GM19099 (cell line): ENCODE measurements at regions not wholly inside any gene's neighbourhood (a gene's known extent, or its start where the extent isn't known, plus 50 kb on each side); places are given as distances from the start of the nearest gene placed in this dataset.

Experiments
- POLR2A ChIP-seq: IDR thresholded peaks from 3 replicates; pipeline ENCODE4 v1.6.1; 2011; ENCODE audit warnings: low read depth; ENCODE audit not compliant: insufficient read length; ENCODE audit errors: extremely low read depth

DNA sequence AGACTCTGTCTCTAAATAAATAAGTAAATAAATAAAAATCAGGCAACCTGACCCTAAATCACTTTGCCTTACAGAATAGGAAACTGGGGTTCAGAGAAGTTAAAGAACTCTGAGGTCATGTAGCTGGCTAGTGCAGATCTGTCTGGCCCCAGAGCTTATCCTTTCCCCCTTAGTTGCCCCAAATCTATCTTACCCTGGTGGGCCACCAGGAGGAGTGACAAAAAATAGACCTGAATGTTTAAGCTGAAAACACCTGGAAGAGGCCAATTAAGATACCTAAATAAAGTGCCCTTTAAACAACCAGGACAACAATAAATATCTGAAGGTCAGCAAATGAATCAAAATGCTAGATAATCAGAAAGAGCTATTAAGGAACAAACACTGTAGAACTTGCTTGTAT lies 59.7 kb downstream of the TEX35 start:
- no peak for TF ChIP-seq POLR2A

DNA sequence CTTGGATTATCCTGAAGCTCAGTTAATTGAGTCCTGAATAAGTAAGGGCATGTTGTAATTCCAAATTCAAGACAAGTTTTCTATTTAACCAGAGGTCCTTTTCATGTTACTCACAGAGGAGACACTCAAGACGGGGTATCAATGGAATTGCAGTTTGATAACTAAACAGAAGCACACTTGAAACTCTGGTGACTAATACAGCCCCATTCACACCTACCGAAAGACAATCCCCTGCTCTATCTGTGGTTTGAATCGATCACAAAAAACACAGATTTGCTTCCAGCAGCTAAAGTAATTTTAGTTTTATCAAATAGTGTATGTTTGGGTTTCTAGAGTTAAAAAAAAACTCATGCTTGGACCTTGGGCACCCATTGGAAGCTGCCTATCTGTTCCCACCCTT lies 60.4 kb downstream of the TEX35 start:
- TF ChIP-seq POLR2A = no peak

DNA sequence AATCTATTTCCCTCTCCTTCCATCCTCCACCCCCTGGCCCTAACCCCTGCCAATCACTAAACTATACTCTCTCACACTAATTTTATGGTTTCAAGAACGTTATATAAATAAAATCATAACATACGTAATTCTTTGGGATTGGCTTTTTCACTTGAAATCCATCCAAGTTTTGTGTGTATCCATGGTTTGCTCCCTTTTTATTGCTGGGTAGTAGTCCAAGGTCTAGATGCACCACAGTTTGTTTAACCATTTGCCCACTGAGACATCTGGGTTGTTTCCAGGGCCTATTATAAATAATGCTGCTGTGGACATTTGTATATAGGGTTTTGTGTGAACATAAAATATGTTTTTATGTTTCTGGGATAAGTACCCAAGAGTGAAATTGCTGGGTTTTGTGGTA lies 61.4 kb downstream of the TEX35 start:
- no peak for TF ChIP-seq POLR2A

DNA sequence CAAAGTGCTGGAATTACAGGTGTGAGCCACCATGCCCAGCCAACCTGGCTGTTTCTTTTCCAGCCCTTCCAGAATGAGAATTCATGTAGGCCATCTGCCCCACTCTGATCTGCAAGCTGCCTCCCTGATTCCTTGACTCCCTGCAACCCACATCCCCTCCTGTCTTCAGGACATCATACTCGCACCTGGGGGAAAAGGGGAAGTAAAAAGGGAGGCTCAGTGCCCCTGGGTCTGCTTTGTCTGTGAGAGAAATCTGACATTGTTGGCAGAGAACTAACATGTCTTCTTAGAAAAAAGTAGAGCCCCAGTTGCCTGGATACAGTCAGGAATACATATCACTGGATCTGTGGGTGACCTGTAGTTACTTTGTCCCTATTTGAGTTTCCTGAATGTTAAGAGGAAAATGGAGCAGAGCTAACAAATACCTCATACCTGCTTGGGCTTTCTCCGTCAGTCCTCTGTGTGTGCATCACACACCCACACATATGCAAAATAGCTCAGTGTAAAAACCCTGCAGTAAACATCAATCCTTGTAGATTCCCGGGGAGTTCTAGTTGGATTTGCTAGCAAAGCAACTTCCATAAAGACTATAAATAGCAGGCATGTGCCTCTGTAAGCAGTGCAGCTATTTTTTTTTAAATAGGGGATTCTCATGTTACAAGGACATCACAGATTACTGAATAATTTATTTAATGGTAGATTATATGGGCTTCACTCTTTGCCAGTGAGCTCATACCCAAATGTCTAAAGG lies 62.9 kb downstream of the TEX35 start:
- no peak for TF ChIP-seq POLR2A

DNA sequence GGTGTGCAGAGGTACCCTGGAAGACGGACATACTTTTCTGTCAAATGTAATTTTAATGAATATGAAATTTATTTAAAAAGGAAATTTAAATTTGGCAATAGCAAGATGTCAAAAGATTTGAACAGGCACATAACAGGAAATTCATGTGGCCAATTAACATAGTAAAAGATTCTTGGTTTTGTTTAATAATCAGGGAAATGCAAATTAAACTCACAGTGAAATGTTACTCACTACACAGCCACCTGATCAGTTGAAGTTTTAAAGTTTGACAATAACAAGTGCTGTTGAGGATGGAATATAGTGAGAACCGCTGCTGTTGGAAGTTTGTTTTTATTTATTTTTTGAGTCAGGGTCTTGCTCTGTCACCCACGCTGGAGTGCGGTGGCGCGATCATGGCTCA lies 63.9 kb downstream of the TEX35 start:
- TF ChIP-seq POLR2A = no peak

DNA sequence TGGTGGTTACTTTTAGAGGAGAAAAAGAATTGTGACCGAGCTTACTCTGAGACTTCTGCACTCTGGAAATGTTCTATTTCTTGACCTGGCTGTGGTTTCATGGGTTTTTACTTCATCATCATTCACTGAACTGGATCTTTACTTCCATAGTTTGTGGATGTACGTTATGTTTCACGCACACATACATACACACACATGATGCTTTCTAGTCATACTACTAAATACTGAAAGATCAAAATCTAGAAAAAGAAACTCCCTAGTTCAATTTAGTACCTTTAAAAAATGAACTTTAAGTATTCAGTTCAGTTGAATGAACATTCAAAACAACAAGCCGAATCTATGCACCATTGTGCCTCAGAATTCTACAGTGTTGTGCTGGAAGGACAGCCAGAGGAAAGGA lies 65.0 kb downstream of the TEX35 start:
- no peak for TF ChIP-seq POLR2A

DNA sequence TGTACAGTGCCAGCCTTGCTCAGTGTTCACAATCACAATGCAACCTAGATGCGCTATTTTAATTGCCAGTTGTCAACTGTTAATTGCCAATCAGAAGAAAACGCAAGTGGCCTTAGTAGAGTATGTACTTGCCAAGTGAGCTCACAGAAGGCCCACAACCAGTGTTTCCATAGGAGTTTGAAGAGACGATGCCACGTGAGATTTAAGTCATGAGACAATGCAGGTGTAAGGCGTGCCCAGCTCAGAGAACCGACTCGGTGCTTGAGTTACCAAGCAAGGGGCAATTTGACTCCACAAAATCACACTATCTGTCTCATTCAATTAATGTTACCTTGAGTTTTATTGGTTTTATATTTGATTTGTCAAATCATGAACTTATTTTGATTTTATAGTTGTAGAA lies 65.6 kb downstream of the TEX35 start:
- no peak for TF ChIP-seq POLR2A

DNA sequence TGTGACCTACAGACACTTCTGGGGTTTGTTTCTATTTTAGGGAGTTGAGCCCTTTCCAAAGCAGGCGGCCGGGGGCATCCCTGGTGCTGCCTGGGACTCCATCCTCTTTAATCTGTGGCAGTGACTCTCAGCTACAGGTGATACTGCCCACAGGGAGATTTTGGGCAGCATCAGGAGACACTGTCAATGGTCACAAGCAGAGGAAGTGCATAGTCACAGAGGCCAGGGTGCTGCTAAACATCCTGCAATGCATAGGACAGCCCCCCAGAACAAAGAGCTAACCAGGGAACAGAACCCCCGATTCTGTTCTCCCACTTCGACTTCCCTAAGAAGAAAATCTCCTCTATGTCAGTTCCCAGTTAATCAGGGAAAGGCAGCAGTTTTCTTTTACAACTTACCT lies 66.2 kb downstream of the TEX35 start:
- TF ChIP-seq POLR2A = no peak

DNA sequence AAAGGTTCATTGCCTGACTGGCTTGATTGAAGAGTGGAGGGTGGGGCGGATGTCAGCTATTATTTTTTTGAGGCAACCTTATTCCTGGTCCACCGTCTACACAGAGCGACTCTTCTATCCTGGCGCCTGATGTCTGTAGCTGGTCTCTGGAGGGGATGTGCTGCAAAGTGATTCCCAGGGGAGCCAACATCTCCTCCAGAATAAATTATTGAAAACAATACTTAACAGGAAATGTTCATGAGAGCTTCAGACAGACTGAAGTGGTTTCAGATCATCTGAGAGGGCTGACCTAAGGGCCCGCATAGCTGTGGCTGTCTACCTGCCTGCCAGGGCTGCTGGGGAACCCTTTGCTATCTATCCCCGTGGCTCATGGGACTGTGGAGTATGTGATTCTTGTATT lies 66.7 kb downstream of the TEX35 start:
- TF ChIP-seq POLR2A = peak; percentile 22

DNA sequence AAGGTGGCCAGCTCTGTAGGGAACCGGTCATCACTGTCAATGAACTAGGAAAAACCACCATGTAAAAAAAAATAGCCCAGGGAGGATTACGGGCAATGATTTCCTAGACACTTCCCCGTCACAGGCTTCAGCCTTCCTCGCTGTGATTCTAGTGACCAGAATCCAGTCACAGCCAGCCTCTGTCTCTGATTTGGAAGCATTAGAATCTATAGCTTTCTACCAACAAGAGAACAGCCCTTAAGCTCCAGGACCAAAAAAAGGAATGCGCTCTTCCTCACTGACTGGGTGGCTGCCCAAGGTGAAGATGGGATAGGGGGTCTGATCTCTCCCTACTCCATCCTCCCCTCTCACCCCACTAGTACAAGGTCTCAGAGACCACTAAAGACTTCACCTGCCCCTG lies 67.2 kb downstream of the TEX35 start:
- TF ChIP-seq POLR2A = no peak

DNA sequence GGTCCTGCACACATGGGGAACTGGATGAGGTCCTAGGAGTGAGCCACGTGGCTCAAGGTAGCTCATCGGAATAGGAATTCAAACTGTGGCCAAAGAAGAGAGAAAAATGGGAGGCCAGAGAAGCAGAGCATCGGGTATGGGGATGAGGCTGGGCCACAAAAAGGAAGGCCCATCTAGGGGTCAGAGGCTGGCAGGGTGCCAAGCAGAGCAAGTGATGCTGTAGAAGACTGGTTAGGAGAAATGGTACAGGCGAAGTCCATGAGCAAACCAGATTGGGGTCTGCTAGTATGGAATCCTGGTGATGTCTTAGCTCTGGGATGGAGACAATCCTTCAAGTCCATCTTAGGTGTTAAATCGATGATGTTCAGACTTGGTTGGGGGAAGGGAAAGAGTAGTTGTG lies 68.0 kb downstream of the TEX35 start:
- TF ChIP-seq POLR2A = no peak

DNA sequence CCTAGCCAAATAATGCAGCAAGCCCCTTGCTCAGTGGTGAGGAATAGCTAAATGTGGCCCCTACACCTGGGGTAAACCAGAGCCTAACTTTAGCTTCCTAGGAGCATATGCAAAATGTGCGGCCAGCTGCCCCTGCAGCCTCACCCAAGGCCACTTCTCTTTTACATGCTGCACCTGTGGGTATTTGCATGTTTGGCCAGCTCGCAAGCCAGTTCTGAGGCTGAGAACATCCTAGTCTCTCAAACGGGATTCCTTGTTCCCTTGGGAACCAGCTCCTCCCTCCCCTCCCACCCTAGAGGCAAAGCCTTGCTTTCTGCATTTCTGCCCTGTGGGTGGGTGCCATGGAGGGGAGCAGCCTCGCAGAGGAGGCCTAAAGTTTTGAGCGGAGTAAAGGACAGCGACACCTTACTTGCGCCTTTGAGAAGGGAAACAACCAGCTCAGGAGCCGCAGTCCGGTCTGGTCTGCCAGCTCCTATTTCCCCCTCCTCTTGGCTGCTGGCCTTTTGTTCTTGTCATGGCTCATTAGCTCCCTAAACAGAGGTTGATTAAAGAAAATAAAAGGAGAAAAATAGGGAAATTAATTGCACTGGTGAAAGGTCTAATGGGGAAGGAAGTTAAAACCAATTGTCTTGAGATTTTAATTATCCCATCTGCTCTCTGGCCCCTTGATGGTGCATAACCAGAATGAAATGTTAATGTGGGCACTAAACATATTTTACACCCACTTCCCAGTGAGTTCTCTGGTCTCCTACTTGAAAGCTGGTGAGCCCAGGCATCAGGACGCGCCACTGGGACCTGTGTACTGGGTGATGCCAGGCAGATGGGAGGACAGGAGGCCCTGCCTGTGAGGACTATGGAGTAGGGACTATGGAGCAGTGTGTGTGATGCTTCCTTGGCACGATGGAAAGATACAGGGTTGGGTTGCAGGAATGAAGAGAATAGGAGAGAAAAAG lies 68.7 kb downstream of the TEX35 start:
- TF ChIP-seq POLR2A = peak; percentile 10

DNA sequence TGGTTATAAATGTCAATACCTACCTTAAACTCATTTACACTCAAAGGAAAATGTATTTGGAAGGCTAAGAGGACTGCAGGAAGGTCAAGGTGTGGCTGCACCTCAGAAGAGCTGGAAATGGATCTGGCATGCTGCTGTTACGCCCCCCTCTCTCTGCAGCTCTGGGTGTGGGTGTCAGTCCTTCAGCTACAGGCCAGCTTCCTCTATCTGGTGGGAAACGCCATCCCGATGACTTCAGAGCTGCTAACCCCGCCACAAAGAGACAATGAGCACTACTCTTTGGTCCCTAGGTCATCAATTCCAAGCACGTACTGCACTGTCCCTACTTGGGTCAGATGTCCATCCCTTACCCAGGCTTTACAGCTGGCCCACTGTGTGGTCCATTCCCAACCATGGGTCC lies 74.2 kb downstream of the TEX35 start:
- no peak for TF ChIP-seq POLR2A

DNA sequence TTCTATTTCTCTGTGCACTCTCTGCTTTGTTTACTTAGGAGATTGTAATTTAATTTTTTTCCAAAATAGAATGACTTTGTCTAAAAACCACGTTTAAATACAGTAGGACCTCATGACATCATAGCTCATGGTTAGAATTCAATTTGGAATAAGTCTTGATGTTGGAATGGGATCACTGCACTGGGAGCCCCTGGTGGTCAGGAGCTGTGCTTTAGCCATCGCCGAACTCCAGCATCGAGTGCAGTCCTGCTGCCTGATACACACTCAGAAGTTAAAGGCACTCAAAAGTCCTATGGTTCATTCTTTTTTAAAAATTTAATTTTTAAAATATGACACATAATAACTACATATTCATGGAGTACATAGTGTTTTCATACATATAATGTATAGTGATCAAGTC lies 75.1 kb downstream of the TEX35 start:
- TF ChIP-seq POLR2A = no peak

DNA sequence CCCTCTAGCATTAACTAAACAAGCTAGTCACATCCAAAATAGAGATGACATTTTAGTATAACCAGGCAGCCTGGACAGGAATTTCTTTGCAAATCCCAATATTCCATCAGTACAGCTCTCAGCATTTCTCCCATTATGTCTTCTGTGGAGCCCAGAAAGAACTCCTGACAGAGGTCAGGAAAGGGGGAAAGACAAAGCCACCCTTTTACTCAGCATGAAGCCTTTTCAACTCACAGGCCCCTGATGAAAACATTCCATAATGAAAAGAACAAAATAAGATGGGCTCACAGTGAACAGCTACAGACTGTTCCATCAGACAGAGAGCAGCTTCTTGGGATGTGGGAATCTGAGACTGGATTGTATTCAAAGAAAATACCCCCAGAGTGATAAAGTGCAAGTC lies 80.6 kb downstream of the TEX35 start:
- TF ChIP-seq POLR2A = no peak

DNA sequence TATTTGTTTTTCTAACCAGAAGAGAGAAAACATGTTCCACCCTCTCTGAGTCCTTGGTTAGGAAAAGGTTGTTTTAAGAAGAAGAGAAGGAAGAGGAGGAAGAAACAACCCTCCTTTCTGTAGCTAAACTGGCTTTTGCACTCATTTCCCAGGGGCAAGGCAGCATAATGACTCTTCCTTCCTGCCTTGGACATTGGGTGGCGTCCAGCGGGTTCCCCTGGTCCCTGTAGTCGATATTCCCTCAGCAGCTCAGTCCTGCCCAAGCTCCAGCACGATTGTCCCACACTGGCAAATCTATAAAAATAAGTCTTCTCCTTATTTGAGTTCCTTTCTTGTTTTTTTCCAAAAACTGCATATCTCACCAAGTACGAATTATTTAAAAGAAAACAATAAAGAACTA lies 81.2 kb downstream of the TEX35 start:
- TF ChIP-seq POLR2A = no peak
